Stimulated activated CD4-positive, alpha-beta T cell treated with anti-CD3 and anti-CD28 coated beads, Interleukin-2, amount 100 ng/mL, for 48 hours (primary cell): ENCODE measurements at regions not wholly inside any gene's neighbourhood (a gene's known extent, or its start where the extent isn't known, plus 50 kb on each side); places are given as distances from the start of the nearest gene placed in this dataset.
"Not testable (repeated sequence)": the region's sequence is repeated elsewhere in the genome, so short reads cannot be mapped to it uniquely, and the experiment has no call there.

Experiments used
- DNase-seq, 2 donors: peaks; one replicate each; pipeline ENCODE4 v3.0.0-alpha.2; 2020

DNA sequence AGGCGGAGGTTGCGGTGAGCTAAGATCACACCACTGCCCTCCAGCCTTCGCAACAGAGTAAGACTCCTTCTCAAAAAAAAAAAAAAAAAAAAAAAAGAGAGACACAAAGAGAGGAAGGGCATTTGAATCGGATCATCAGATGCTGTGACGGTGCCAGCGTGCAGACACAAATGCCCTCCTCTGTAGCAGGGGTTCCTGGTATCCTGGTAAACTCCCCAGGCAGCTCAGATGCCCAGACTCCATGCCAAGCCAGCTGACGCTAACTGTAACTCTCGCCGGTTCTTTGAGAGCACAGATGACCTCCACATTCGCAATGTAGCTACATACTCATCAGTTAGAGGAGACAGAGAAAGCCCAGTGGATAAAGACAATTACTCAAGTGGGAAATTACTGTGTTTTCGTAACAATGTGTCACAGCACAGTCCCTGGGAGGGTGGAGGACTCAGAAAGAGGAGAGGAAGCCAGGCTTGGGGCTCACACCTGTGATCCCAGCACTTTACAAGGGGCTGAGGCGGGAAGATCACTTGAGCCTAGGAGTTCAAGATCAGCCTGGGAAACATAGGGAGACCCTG is 153.1 kb downstream of the BRD1 start:
- no peak for DNase-seq

DNA sequence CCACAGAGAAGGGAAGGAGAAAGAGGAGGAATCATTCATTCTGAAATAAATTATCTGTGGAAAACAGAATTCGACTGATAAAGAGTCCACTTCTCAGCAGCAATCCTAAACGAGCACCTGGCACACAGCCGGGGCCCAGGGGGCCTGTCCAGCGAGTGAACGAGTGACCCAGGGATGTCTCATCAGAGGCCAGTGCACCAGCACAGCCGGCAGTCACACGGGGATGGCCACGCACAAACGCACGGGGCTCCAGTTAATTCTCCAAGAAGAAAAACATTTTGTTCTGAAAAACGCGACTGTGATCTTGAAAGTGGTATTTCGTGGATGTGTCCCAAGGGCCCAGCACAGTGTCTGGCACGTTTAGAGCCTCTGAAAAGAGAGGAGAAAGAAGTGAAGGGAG is 154.6 kb downstream of the BRD1 start:
- DNase-seq: no peak

DNA sequence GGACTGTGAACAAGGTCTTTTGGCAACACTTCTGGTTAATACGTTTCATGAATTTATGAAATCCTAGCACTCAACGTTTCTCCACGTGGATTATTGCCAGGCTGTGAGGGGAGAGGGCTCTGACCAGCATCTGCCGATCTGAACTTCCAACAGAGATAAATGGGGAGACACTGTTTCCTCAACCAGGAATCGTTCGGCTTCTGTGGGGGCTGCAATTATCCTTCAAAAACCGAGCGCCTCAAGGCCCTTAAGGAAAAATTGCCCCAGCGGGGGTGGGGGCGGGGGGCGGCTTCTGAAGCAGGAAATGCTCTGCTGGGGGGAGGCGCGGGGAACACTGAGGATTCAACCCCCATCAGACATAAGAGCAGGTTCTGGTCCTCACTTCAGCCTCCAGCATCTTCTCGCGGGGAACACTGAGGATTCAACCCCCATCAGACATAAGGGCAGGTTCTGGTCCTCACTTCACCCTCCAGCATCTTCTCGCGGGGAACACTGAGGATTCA is 155.6 kb downstream of the BRD1 start:
- no peak for DNase-seq

DNA sequence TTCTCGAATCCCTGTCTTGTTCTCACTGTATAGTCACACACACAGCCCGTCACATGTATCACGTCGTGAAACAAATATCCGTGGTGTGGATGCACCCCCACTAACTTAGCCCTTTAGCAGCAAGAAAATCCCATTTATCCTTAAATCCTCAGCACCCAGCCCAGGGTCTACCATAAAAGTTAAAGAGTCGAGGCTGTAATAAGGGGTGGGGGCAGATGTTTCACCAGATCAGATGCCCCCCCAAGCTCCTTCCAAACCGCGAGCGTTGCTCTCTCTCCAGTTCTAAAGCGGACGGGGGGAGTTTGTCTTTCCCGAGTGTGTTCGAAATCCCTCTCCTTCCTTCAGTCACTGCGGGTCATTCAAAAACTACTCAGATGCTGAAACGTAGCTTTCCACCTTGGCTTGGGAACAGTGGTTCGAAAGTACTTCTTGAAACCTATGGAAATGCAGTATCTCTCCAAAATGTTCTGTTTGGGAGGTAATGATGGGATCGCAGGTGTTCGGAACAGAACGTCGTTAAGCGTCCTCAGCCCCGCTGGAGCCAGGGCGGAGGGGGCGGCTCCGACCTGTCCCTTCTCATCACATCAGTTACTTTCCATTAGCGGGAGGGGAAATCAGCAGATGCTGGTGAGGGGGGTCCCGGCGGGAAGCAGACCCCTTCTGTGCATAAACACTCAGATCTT is 156.2 kb downstream of the BRD1 start:
- no peak for DNase-seq

DNA sequence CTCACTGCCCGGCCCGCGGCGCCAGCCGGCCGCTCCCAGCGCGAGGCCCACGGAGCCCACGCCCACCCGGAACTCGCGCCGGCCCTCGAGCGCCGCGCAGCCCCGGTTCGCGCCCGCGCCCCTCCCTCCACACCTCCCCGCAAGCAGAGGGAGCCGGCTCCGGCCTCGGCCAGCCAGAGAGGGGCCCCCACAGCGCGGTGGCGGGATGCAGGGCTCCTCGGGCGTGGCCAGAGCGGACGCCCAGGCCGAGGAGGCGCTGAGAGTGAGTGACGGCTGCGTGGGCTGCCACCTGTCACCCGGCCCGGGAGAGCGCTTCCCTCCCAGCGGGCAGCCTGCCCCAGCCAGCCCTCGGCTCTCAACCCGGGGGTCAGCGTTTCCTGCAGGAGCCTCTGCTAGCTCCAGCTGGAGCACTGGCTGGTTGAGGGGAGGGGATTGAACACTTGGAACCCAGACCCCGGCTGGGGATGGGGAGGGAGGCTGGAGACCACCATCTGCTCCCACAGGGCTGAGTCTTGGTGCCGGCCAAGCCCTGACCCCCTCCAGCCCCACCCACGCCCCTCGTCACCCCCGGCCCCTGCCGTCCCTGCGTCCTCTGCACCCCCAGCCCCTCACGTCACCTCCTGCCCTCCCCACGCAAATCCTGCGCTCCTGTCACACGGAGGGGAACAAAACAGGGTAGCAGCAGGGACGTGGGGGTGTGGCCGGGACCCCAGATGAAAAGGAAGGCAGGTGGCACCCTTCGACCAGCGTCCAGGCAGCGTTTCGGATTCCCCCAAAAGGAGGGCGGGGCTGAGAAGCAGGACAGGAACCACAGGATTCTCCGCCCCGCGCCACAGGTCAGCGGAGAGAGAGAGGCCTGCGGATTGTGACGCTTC is 157.0 kb downstream of the BRD1 start:
- no peak for DNase-seq

DNA sequence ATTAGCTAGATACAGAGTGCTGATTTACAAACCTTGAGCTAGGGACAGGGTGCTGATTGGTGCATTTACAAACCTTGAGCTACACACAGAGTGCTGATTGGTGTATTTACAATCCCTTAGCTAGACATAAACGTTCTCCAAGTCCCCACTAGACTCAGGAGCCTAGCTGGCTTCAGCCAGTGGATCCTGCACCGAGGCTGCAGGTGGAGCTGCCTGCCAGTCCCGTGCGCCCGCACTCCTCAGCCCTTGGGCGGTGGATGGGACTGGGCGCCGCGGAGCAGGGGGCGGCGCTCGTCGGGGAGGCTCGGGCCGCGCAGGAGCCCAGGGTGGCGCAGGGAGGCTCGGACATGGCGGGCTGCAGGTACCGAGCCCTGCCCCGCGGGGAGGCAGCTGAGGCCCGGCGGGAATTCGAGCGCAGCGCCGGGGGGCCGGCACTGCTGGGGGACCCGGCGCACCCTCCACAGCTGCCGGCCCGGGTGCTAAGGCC is 157.7 kb downstream of the BRD1 start:
- not testable (repeated sequence) for DNase-seq

DNA sequence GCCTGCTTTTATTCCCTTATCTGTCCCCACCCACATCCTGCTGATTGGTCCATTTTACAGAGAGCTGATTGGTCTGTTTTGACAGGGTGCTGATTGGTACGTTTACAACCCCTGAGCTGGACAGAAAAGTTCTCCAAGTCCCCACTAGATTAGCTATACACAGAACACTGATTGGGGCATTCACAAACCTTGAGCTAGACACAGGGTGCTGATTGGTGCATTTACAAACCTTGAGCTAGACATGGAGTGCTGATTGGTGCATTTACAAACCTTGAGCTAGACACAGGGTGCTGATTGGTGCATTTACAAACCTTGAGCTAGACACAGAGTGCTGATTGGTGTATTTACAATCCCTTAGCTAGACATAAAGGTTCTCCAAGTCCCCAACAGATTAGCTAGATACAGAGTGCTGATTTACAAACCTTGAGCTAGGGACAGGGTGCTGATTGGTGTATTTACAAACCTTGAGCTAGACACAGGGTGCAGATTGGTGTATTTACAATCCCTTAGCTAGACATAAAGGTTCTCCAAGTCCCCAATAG is 158.2 kb downstream of the BRD1 start:
- not testable (repeated sequence) for DNase-seq

DNA sequence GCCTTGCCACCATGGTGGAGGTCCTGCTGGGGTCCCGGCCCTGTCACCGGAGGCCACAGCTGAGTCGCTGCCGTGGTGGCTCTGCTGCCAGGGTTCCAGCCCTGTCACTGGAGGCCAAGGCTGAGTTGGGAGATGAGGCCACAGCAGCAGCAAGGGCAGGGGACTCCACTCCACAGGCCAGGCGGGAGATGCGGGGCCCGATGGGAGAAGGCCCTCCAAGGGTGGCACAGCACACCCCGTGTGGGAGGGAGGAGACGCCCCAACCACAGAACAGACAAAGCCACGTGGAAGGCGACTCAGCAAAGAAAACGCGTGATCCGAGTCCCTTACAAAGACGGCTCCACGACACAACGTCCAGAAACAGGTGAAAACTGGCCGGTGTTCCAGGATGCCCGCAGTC is 159.3 kb downstream of the BRD1 start:
- DNase-seq: no peak

DNA sequence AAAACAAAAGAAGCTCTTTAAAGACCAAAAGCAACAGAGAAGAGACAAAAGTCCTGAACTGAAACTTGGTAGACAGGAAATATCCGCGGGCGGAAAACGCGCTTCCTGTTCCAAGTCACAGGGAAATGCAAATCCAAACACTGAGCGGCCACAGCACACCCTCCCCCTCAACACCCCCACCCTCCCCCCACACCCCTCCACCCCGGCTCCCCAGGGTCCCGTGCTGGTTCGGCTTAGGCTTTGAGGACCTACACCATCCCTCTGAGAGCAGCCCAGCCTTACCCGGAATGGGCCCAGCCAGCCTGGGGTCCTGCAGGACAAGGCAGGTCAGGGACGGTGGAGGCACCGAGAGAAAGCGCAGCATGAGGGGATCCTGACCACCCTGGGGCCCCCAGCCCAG is 160.4 kb downstream of the BRD1 start:
- DNase-seq: no peak

DNA sequence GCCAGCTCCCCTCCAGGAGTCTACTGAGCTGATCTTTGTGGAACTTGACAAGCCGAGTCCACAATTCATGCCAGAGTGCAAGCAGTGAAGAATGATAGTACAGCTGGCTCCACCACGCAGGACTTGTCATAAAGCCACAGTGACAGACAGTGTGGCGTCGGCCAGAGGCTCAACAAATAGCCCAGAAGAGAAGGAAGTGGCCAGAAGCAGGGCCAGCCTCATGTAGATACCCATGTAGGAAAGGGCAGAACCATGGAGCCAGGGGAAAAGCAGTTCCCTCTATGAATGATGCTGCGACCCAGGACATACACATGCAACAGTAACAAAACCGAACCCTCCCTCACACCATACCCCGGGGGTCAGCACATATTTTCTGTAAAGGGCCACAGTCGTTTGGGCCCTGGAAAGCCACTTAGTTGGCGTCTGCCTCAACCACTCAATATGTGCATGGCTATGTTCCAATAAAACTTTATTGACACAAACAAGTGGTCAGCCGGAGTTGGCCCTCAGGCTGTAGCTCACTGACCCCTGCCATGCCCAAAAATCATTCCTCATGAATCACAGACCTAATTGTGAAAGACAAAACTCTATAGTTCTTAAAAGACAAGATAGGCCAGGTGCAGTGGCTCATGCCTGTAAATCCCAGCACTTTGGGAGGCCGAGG is 161.4 kb downstream of the BRD1 start:
- no peak for DNase-seq

DNA sequence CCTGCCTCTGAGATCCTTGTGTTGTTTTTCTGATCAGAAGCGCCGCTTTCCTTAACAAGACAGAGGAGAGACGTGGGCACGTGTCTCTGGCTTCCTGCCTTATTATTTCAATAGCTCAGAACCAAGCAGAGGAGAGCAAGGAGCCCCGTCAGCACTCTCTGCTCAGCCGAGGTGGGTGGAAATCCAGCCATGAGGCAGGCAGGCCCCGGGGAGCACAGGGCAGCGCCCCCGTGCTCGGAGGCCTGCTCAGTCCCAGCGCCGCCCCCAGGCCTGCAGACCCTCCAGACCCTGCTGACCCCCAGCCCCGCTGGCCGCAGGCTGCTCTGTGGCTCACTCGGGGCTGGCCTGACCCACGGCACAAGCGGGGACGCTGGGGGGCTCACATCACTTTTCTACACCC is 162.8 kb downstream of the BRD1 start:
- no peak for DNase-seq

DNA sequence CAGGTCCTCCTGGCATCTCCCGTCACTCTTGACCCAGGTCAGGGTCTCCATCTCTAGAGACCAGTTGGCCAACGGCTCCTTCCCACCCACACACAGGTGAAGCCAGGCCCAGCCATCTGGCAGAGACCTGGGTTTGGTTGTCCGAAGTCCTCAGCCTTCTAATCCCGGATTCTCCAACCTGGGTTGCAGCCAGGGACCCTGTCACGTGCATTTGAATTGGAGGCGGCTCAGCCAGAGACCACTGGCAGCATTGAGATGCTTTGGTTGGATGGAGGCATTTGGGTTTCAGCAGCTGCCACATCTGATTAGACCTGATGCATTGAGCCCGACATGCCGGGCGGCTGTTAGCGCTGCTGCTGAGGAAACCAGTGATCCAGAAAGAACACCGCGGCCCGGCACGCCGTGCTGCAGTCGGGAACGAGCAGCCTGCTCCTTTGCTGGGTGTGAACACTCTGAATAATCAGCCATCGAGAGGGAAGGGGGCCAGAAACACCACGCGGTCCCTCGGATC is 163.2 kb downstream of the BRD1 start:
- no peak for DNase-seq

DNA sequence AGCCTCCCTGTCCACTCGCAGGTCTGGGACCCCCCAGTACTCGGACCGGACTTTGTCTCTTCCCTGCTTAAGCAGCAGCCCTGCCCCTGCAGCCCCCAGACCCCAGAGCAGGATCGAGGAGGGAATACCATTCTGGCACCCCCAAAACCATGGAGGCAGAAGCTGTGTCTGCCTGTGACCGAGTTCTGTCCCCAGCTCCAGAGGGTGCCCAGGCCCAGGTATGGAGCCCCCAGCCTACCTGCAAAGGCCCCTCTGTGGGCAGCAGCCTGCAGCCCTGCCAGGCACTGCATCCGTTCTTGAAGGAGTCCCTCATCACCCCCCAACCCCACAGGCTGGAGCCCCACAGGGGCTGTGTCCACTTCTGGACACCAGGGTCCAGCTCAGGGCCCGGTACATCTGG is 163.8 kb downstream of the BRD1 start:
- DNase-seq: no peak

DNA sequence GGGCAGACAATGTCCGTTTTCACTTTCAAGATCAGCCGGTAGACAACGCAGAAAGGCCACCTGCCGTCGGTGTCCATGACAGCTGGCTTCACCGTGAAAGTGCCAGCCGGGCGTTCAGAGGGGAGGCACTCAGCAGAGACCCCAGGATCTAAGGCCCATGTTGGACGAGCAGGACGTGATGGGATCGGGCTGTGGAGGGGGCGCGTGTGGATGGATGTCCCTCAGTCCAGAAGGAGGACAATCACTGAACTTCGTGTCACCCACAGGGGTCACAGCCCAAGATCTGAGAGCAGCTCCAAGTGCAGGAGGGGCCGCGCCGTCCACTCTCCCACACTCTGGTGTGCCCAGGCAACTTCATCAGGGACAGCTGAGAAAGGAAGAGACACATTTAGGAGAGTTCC is 164.4 kb downstream of the BRD1 start:
- no peak for DNase-seq

DNA sequence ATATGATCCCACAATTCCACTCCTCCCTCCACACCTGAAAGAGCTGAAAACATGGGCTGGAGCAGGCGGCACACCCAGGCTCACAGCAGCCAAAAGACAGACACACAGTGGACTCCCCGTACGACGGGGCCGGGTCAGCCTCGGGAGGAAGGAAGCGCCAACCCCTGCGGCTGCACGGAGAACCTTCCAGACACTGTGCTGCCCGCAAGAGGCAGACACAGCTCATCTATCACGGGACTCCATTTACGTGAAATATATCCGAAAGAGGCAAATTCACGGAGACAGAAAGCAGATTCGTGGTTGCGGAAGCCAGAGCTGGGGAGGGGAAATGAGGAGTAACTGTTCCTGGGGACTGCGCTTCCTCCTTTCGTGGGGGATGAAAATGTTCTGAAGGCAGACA is 165.0 kb downstream of the BRD1 start:
- no peak for DNase-seq

DNA sequence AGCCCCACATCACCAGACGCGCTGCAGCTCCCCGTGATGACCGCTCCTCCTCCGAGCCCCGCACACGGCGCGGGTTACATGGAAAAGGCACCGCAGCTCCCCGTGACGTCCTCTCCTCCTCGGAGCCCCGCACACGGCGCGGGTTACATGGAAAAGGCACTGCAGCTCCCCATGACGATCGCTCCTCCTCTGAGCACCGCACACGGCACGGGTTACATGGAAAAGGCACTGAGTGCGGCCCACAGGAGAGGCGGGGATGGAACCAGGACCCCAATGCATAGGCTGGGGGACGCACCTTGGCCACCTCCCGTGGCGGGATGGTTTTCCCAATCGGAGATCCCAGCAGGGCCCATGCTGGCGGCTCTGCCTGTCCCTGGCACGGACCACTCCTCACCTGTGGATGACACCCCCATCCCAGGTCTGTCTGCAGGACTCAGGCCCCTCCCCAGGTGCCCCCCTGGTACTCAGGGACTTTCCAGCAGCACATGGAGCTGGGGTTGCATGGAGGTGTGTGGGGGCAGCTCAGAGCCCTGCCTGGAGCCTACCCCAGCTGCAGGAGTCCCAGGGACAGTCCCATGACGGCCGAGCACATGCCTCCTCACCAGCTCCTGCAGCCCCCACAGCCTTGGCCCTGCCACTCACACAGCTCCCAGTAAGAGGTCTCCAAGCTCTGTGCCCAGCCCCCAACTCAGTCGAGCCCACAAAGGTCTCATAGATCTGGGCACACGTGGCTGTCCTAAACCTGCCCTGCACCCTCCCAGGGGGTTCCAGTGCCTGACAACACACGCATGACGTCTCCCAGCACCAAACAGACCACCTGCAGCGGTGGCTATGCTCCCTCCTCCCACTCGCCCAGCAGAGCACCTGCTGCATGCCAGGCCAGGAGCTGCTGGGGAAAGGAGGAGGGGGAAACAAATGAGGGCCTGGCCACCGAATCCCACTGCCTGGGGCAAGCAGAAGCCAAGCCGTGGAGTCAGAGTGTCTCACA is 166.6 kb downstream of the BRD1 start:
- no peak for DNase-seq

DNA sequence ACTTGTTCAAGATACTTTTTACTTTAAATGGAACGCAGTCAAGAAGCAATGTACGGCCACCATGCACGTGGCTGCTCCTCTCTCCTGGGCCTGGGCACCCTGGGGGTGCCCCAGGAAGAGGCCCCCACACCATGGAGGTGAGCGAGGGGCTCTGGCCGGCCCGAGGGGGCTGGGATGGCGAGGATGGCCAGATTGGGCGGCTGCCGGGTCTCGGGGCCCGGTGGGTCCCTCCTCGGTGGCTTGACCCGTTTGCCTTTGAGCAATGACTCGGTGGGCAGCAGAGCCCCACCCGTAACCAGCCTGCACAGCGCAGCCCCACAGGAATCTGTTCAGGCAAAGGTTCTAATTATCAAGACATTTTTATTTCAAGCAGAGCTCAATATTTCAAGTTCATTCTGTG is 167.4 kb downstream of the BRD1 start:
- no peak for DNase-seq

DNA sequence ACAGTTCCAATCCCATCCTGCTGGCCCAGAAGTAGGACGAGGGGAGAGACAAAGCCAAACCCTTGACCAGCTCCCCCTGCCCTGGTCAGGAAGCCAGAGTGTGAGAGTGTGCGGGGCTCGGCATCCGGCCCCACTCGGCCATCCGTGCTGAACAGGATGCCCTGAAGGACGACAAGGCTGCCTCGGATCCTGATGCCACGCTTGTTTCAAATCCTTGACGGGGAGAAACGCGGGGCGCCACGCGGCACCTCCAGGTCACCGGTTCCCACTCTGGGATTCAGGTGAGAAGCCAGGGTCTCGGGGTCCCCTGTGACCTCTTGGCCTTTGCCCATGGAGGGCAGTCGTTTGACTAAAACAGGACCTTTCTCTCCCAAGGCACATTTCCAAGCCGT is 167.8 kb downstream of the BRD1 start:
- DNase-seq: no peak

DNA sequence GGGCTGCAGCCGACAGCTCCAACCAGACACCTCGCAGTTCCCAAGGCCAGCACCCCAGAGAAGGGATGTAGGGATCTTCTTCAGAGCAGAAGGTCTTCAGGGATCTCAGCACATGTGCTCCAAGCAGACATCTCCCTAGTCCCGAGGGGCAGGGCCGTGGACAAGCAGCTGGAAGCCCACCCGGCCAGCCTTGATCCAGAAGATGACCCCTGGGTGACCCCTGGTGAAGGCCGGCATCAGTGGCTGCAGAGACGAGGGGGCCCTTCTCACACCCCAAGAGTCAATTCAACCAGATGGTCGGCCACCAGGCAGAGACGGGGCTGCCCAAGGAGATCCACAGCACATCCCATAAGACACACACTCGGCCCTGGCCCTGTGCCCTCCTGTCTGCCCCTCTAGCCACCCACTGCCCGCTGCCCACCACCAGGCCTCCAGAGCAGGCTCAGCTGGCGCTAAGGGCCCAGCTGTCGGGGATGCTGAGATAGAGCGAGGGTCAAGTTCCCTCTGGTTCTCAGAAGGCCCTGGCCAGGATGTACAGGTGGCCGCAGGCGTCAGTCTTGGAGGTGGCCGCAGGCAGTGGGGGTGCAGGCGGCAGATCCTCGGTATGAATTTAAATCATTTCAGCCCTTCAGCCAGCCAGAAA is 168.3 kb downstream of the BRD1 start:
- DNase-seq: no peak

DNA sequence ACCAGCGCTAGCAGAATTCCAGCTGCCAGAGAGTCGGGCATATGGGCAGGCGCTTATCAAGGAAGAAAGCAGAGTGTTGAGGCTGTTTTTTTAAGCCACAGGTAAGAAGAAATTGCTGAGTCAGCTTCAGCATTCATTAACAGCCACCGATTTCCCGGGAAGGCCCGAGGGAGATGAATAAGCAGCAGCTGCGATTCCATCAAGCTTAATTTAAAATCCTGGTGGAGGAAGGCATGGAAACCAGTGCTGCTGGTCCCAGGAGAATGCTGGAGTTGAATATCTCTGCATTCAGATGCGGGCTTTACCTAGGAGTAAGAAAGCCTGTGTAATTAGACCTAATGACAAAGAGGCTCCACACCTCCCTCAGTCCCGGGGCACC is 168.8 kb downstream of the BRD1 start:
- no peak for DNase-seq
